PC-9 (cell line): ENCODE measurements at regions not wholly inside any gene's neighbourhood (a gene's known extent, or its start where the extent isn't known, plus 50 kb on each side); places are given as distances from the start of the nearest gene placed in this dataset.

Experiments
- BruUV-seq: library from RNA; stranded (reverse); fragments of 400-500 nt; replicated peaks from 2 replicates; lab custom pipeline; 2021; lab: Mats Ljungman, UMichigan
- CTCF ChIA-PET: fragments of 300-600 bp; sonication (Branson Sonifier 250); formaldehyde crosslinking; loops from one replicate; lab custom pipeline; 2022; ENCODE audit warnings: antibody characterized with exemption; lab: Charles Lee
- POLR2A ChIA-PET: fragments of 300-600 bp; sonication (Branson Sonifier 250); formaldehyde crosslinking; loops from one replicate; lab custom pipeline; 2022; ENCODE audit warnings: antibody characterized with exemption; ENCODE audit not compliant: unreplicated experiment; lab: Charles Lee
- DNase-seq, 2 experiments: peaks; one replicate each; pipeline versions ENCODE4 v3.0.0 to v3.0.0-alpha.2; 2015 to 2022; ENCODE audit warnings: mixed read lengths in 1 of 2
- H2AFZ ChIP-seq: fragments of 200-600 bp; sonication (generic); 2 replicates; pipeline ENCODE4 v1.8.1; 2017; ENCODE audit warnings: antibody characterized with exemption
- H3F3A ChIP-seq: fragments of 200-600 bp; sonication (generic); 2 replicates; pipeline ENCODE4 v1.8.1; 2017; ENCODE audit warnings: antibody characterized with exemption, mild to moderate bottlenecking, low read depth; ENCODE audit not compliant: insufficient read depth
- H3K27ac ChIP-seq: fragments of 200-600 bp; sonication (generic); 2 replicates; pipeline ENCODE4 v1.6.1; 2016; ENCODE audit warnings: mixed run types
- H3K27me3 ChIP-seq: fragments of 200-600 bp; sonication (generic); 2 replicates; pipeline ENCODE4 v1.6.1; 2016; ENCODE audit warnings: low read depth, mixed run types; ENCODE audit not compliant: insufficient read depth
- H3K36me3 ChIP-seq: fragments of 200-600 bp; sonication (generic); 2 replicates; pipeline ENCODE4 v1.6.1; 2016; ENCODE audit warnings: low read depth, mixed run types
- H3K4me1 ChIP-seq: fragments of 200-600 bp; sonication (generic); replicated peaks from 2 replicates; pipeline ENCODE4 v1.6.1; 2016; ENCODE audit warnings: mixed run types; ENCODE audit not compliant: insufficient read depth
- H3K4me2 ChIP-seq: fragments of 200-600 bp; sonication (generic); 2 replicates; pipeline ENCODE4 v1.6.1; 2017; ENCODE audit warnings: mixed run types
- H3K4me3 ChIP-seq: fragments of 200-600 bp; sonication (generic); 2 replicates; pipeline ENCODE4 v1.6.1; 2016; ENCODE audit warnings: mixed run types
- H3K79me2 ChIP-seq: fragments of 200-600 bp; sonication (generic); 2 replicates; pipeline ENCODE4 v1.6.1; 2017; ENCODE audit warnings: low read depth, mixed run types
- H3K9me2 ChIP-seq: fragments of 200-600 bp; sonication (generic); 2 replicates; pipeline ENCODE4 v1.8.1; 2017; ENCODE audit warnings: mild to moderate bottlenecking; ENCODE audit not compliant: insufficient read depth
- H3K9me3 ChIP-seq: fragments of 200-600 bp; sonication (generic); 2 replicates; pipeline ENCODE4 v1.8.1; 2016; ENCODE audit warnings: low read depth; ENCODE audit not compliant: insufficient read depth
- H4K20me1 ChIP-seq: fragments of 200-600 bp; sonication (generic); 2 replicates; pipeline ENCODE4 v1.8.1; 2017; ENCODE audit not compliant: insufficient read depth
- EZH2 ChIP-seq: fragments of 200-600 bp; sonication (generic); IDR thresholded peaks from 2 replicates; pipeline ENCODE4 v1.8.0; 2017; ENCODE audit warnings: antibody characterized with exemption, low read depth
- intact Hi-C: fragments of 100-400 bp; cut with micrococcal nuclease; formaldehyde crosslinking; loops from one replicate; pipeline ENCODE4 v1.10.0; 2022; ENCODE audit not compliant: unreplicated experiment
- TF ChIP-seq, protein P1 (sequence below): fragments of 200-600 bp; sonication (generic); conservative IDR thresholded peaks from 2 replicates; pipeline ENCODE4 v1.6.1; 2017; ENCODE audit warnings: mixed run types, antibody characterized with exemption, mild to moderate bottlenecking, moderate library complexity

DNA sequence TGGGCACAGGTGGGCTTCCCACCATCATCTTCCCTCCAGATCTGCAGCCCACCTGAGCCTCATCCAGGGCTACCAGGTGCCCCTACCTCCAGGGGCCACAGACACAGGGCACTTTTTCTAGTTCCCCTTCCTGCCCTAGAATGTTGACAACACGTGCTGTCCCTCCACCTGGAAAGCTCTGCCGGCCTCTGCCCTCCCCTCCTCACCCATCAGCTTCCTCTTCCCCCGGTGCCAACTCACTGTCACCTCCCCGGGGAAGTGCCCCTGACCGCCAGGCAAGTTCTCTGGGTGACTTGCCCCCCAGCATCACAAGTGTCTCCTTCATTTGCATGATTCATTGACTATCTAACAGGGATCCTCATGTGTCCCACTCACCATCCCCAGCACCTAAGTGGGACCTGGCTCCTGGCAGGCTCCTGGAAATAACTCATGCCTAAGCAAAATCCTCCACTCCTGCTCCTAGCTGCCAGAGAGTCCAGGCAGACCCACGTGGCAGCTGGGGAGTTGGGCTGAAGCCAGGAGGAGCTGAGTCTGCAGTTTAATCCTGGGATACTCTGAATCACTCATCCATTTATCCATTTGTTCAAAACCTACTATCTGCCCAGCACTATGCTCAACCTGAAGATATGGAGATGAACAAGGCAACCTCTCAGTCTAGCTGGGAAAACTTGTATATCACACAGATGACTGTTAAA is 304.4 kb downstream of the FOXL1 start:
- TF ChIP-seq, protein P1, sequence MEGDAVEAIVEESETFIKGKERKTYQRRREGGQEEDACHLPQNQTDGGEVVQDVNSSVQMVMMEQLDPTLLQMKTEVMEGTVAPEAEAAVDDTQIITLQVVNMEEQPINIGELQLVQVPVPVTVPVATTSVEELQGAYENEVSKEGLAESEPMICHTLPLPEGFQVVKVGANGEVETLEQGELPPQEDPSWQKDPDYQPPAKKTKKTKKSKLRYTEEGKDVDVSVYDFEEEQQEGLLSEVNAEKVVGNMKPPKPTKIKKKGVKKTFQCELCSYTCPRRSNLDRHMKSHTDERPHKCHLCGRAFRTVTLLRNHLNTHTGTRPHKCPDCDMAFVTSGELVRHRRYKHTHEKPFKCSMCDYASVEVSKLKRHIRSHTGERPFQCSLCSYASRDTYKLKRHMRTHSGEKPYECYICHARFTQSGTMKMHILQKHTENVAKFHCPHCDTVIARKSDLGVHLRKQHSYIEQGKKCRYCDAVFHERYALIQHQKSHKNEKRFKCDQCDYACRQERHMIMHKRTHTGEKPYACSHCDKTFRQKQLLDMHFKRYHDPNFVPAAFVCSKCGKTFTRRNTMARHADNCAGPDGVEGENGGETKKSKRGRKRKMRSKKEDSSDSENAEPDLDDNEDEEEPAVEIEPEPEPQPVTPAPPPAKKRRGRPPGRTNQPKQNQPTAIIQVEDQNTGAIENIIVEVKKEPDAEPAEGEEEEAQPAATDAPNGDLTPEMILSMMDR = no peak
- no peak for TF ChIP-seq EZH2
- Histone ChIP-seq H3K27me3 (peaks cover 95% of the 10 kb centered on the region), H3K4me3 (no peak overlapping the region), H3K4me2 (no peak overlapping the region), H3K79me2 (no peaks in the 10 kb centered on the region), H4K20me1 (no peaks in the 10 kb centered on the region), H2AFZ (no peak overlapping the region), H3K9me2 (no peaks in the 10 kb centered on the region), H3K4me1 (no peaks in the 10 kb centered on the region), H3K27ac (no peak overlapping the region), H3K9me3 (no peaks in the 10 kb centered on the region), H3K36me3 (no peaks in the 10 kb centered on the region), H3F3A (no peaks in the 10 kb centered on the region)
- intact Hi-C loops = no loop called here
- DNase-seq = no peak
- BruUV-seq = no TSS peak
- ChIA-PET CTCF (no interaction called here), POLR2A (no interaction called here)

DNA sequence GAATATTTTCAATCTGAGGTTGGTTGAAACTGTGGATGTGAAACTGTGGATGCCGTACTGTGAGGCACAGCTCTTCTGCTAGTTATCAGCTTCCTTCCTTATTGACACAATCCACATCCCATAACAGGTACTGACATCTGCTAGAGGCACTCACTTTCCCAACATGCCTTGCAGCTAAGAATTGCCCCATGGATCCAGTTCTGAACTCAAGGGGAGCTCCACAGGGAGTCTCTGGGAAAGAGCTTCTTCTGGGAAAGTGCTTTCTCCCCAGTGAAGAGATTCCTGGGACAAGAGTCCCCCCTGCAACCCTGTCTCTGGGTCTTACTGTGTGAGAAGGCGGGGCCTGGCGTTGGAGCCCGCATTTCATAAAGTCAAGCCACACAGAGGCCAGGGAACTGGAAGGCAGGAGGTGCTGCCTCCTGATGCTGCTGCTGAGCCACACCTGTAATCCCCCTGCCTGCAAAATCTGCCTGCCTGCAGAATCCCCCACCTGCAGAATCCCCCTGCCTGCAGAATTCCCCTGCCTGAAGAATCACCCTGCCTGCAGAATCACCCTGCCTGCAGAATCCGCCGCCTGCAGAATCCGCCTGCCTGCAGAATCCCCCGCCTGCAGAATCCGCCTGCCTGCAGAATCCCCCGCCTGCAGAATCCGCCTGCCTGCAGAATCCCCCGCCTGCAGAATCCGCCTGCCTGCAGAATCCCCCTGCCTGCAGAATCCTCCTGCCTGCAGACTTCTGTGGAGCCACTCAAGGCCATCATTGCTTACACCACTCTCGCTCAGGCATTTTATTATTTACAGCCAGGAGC is 305.4 kb downstream of the FOXL1 start:
- Histone ChIP-seq H4K20me1 (no peaks in the 10 kb centered on the region), H3K79me2 (no peaks in the 10 kb centered on the region), H3K27ac (no peak overlapping the region), H3K4me3 (no peak overlapping the region), H2AFZ (no peak overlapping the region), H3K4me2 (no peak overlapping the region), H3K9me3 (no peaks in the 10 kb centered on the region), H3F3A (no peaks in the 10 kb centered on the region), H3K36me3 (no peaks in the 10 kb centered on the region), H3K9me2 (no peaks in the 10 kb centered on the region), H3K4me1 (no peaks in the 10 kb centered on the region), H3K27me3 (peaks cover 85% of the 10 kb centered on the region)
- TF ChIP-seq, protein P1 = no peak
- TF ChIP-seq EZH2 = no peak
- intact Hi-C loops = no loop called here
- ChIA-PET CTCF (no interaction called here), POLR2A (no interaction called here)
- no peak for DNase-seq
- BruUV-seq = no TSS peak

DNA sequence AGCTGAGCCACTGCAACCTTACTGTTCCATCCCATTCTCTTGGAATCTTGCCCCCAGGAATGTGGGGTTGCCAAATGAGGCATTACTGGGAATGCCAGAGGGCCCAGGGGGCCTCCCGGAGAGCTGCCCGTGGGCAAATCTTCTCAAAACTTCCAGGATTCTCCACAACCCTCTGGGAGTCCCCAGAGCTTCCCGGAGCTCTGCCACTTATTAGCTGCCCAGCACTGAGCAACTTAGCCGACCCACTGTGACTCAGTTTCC is 306.0 kb downstream of the FOXL1 start:
- no peak overlapping the region for H3K27ac ChIP-seq
- H3K9me2 ChIP-seq = no peaks in the 10 kb centered on the region
- no TSS peak for BruUV-seq
- TF ChIP-seq, protein P1 = no peak
- POLR2A ChIA-PET = no interaction called here
- H3K4me3 ChIP-seq = no peak overlapping the region
- no peaks in the 10 kb centered on the region for H3K9me3 ChIP-seq
- no peak overlapping the region for H3K4me2 ChIP-seq
- CTCF ChIA-PET = no interaction called here
- no peaks in the 10 kb centered on the region for H3K36me3 ChIP-seq
- peaks cover 79% of the 10 kb centered on the region for H3K27me3 ChIP-seq
- H3K79me2 ChIP-seq = no peaks in the 10 kb centered on the region
- intact Hi-C loops = no loop called here
- no peaks in the 10 kb centered on the region for H3F3A ChIP-seq
- no peaks in the 10 kb centered on the region for H3K4me1 ChIP-seq
- no peak for DNase-seq
- no peak overlapping the region for H2AFZ ChIP-seq
- H4K20me1 ChIP-seq = no peaks in the 10 kb centered on the region
